PC-9 (cell line): ENCODE measurements at regions not wholly inside any gene's neighbourhood (a gene's known extent, or its start where the extent isn't known, plus 50 kb on each side); places are given as distances from the start of the nearest gene placed in this dataset.

Source experiments
- BruUV-seq: library from RNA; stranded (reverse); fragments of 400-500 nt; replicated peaks from 2 replicates; lab custom pipeline; 2021; lab: Mats Ljungman, UMichigan
- CTCF ChIA-PET: fragments of 300-600 bp; sonication (Branson Sonifier 250); formaldehyde crosslinking; loops from one replicate; lab custom pipeline; 2022; ENCODE audit warnings: antibody characterized with exemption; lab: Charles Lee
- POLR2A ChIA-PET: fragments of 300-600 bp; sonication (Branson Sonifier 250); formaldehyde crosslinking; loops from one replicate; lab custom pipeline; 2022; ENCODE audit warnings: antibody characterized with exemption; ENCODE audit not compliant: unreplicated experiment; lab: Charles Lee
- DNase-seq, 2 experiments: peaks; one replicate each; pipeline versions ENCODE4 v3.0.0 to v3.0.0-alpha.2; 2015 to 2022; ENCODE audit warnings: mixed read lengths in 1 of 2
- H2AFZ ChIP-seq: fragments of 200-600 bp; sonication (generic); 2 replicates; pipeline ENCODE4 v1.8.1; 2017; ENCODE audit warnings: antibody characterized with exemption
- H3F3A ChIP-seq: fragments of 200-600 bp; sonication (generic); 2 replicates; pipeline ENCODE4 v1.8.1; 2017; ENCODE audit warnings: antibody characterized with exemption, mild to moderate bottlenecking, low read depth; ENCODE audit not compliant: insufficient read depth
- H3K27ac ChIP-seq: fragments of 200-600 bp; sonication (generic); 2 replicates; pipeline ENCODE4 v1.6.1; 2016; ENCODE audit warnings: mixed run types
- H3K27me3 ChIP-seq: fragments of 200-600 bp; sonication (generic); 2 replicates; pipeline ENCODE4 v1.6.1; 2016; ENCODE audit warnings: low read depth, mixed run types; ENCODE audit not compliant: insufficient read depth
- H3K36me3 ChIP-seq: fragments of 200-600 bp; sonication (generic); 2 replicates; pipeline ENCODE4 v1.6.1; 2016; ENCODE audit warnings: low read depth, mixed run types
- H3K4me1 ChIP-seq: fragments of 200-600 bp; sonication (generic); replicated peaks from 2 replicates; pipeline ENCODE4 v1.6.1; 2016; ENCODE audit warnings: mixed run types; ENCODE audit not compliant: insufficient read depth
- H3K4me2 ChIP-seq: fragments of 200-600 bp; sonication (generic); 2 replicates; pipeline ENCODE4 v1.6.1; 2017; ENCODE audit warnings: mixed run types
- H3K4me3 ChIP-seq: fragments of 200-600 bp; sonication (generic); 2 replicates; pipeline ENCODE4 v1.6.1; 2016; ENCODE audit warnings: mixed run types
- H3K79me2 ChIP-seq: fragments of 200-600 bp; sonication (generic); 2 replicates; pipeline ENCODE4 v1.6.1; 2017; ENCODE audit warnings: low read depth, mixed run types
- H3K9me2 ChIP-seq: fragments of 200-600 bp; sonication (generic); 2 replicates; pipeline ENCODE4 v1.8.1; 2017; ENCODE audit warnings: mild to moderate bottlenecking; ENCODE audit not compliant: insufficient read depth
- H3K9me3 ChIP-seq: fragments of 200-600 bp; sonication (generic); 2 replicates; pipeline ENCODE4 v1.8.1; 2016; ENCODE audit warnings: low read depth; ENCODE audit not compliant: insufficient read depth
- H4K20me1 ChIP-seq: fragments of 200-600 bp; sonication (generic); 2 replicates; pipeline ENCODE4 v1.8.1; 2017; ENCODE audit not compliant: insufficient read depth
- CTCF ChIP-seq: fragments of 200-600 bp; sonication (generic); conservative IDR thresholded peaks from 2 replicates; pipeline ENCODE4 v1.6.1; 2017; ENCODE audit warnings: mixed run types, antibody characterized with exemption, mild to moderate bottlenecking, moderate library complexity
- EZH2 ChIP-seq: fragments of 200-600 bp; sonication (generic); IDR thresholded peaks from 2 replicates; pipeline ENCODE4 v1.8.0; 2017; ENCODE audit warnings: antibody characterized with exemption, low read depth
- intact Hi-C: fragments of 100-400 bp; cut with micrococcal nuclease; formaldehyde crosslinking; loops from one replicate; pipeline ENCODE4 v1.10.0; 2022; ENCODE audit not compliant: unreplicated experiment

GRCh38 chr4:94112644-94113043 lies 95.0 kb upstream of the SMARCAD1 start:
- intact Hi-C loops, result no loop called here
- no TSS peak for BruUV-seq
- POLR2A ChIA-PET, result no interaction called here
- Histone ChIP-seq H3K9me2 (no peaks in the 10 kb centered on the region), H3K4me3 (no peak overlapping the region), H3K4me1 (no peaks in the 10 kb centered on the region), H4K20me1 (no peaks in the 10 kb centered on the region), H2AFZ (no peak overlapping the region), H3K4me2 (no peak overlapping the region), H3K9me3 (no peaks in the 10 kb centered on the region), H3K27me3 (no peaks in the 10 kb centered on the region), H3F3A (no peaks in the 10 kb centered on the region), H3K79me2 (no peaks in the 10 kb centered on the region), H3K36me3 (no peaks in the 10 kb centered on the region), H3K27ac (no peak overlapping the region)
- TF ChIP-seq EZH2, result no peak
- DNase-seq, result no peak
- CTCF ChIA-PET, result no interaction called here

GRCh38 chr4:94115687-94116086 lies 92.0 kb upstream of the SMARCAD1 start:
- no peak overlapping the region for H3K27ac ChIP-seq
- no peaks in the 10 kb centered on the region for H3K79me2 ChIP-seq
- no peak overlapping the region for H2AFZ ChIP-seq
- no peaks in the 10 kb centered on the region for H3K9me2 ChIP-seq
- H3K4me1 ChIP-seq, result no peaks in the 10 kb centered on the region
- no peaks in the 10 kb centered on the region for H3K36me3 ChIP-seq
- no TSS peak for BruUV-seq
- ChIA-PET POLR2A (no interaction called here), CTCF (no interaction called here)
- TF ChIP-seq CTCF, result no peak
- TF ChIP-seq EZH2, result no peak
- no peak overlapping the region for H3K4me3 ChIP-seq
- DNase-seq, result no peak
- no peaks in the 10 kb centered on the region for H3K27me3 ChIP-seq
- H4K20me1 ChIP-seq, result no peaks in the 10 kb centered on the region
- H3K4me2 ChIP-seq, result no peak overlapping the region
- intact Hi-C loops, result no loop called here
- no peaks in the 10 kb centered on the region for H3F3A ChIP-seq
- H3K9me3 ChIP-seq, result no peaks in the 10 kb centered on the region

- TF ChIP-seq CTCF (no peak), EZH2 (no peak)
- Histone ChIP-seq H3K36me3 (no peaks in the 10 kb centered on the region), H3F3A (no peaks in the 10 kb centered on the region), H3K4me2 (no peak overlapping the region), H3K79me2 (no peaks in the 10 kb centered on the region), H3K9me2 (no peaks in the 10 kb centered on the region), H4K20me1 (no peaks in the 10 kb centered on the region), H3K4me1 (no peaks in the 10 kb centered on the region), H3K9me3 (no peaks in the 10 kb centered on the region), H3K27me3 (no peaks in the 10 kb centered on the region), H2AFZ (no peak overlapping the region), H3K27ac (no peak overlapping the region), H3K4me3 (no peak overlapping the region)
- intact Hi-C loops, result no loop called here
- ChIA-PET POLR2A (interaction anchor here (0.7 kb wide), 1 partner anchor 140 kb away, joined by 3 read pairs; no protein-coding TSS in a partner anchor), CTCF (no interaction called here)
- BruUV-seq, result no TSS peak
- no peak for DNase-seq
These were observed 90.8 kb upstream of the SMARCAD1 start for GRCh38 chr4:94116842-94117241.

GRCh38 chr4:94126669-94127068 lies 81.0 kb upstream of the SMARCAD1 start:
- Histone ChIP-seq H4K20me1 (no peaks in the 10 kb centered on the region), H3F3A (no peaks in the 10 kb centered on the region), H3K27me3 (no peaks in the 10 kb centered on the region), H3K27ac (no peak overlapping the region), H3K9me3 (no peaks in the 10 kb centered on the region), H3K36me3 (no peaks in the 10 kb centered on the region), H2AFZ (no peak overlapping the region), H3K9me2 (no peaks in the 10 kb centered on the region), H3K4me1 (no peaks in the 10 kb centered on the region), H3K79me2 (no peaks in the 10 kb centered on the region), H3K4me3 (no peak overlapping the region), H3K4me2 (no peak overlapping the region)
- POLR2A ChIA-PET, result no interaction called here
- CTCF ChIA-PET, result no interaction called here
- BruUV-seq, result no TSS peak
- TF ChIP-seq CTCF, result 0 out of 2 replicates have a peak, but pooled peaks have one; percentile 15
- no peak for TF ChIP-seq EZH2
- no peak for DNase-seq
- intact Hi-C loops, result loop anchor here (1.0 to 5.0 kb wide), 2 partner anchors 229 to 335 kb away; no protein-coding TSS in a partner anchor
